Natural killer cell (primary cell): ENCODE measurements at regions not wholly inside any gene's neighbourhood (a gene's known extent, or its start where the extent isn't known, plus 50 kb on each side); places are given as distances from the start of the nearest gene placed in this dataset.

ENCODE experiments used
- ATAC-seq, 3 donors: fragments of 150-1000 bp in 2 of 3; fragments of 200-7000 bp in 1 of 3; cut with Tn5 transposase; 1 replicate in 1 of 3; 2 replicates in 2 of 3; pipeline ENCODE4 v1.10.0; 2021; ENCODE audit warnings: mild to moderate bottlenecking in 2 of 3, moderate library complexity in 2 of 3
- DNase-seq, 2 donors: peaks; one replicate each; pipeline versions ENCODE4 v3.0.0 to v3.0.0-alpha.2; 2013 to 2021; ENCODE audit warnings: mixed read lengths in 1 of 2
- H3K27ac ChIP-seq: one replicate; pipeline ENCODE4 v1.5.1; 2013; ENCODE audit warnings: mild to moderate bottlenecking, low read length
- H3K27me3 ChIP-seq: one replicate; pipeline ENCODE4 v1.6.1; 2013; ENCODE audit warnings: low read length; ENCODE audit not compliant: control insufficient read depth, insufficient read depth
- H3K36me3 ChIP-seq: one replicate; pipeline ENCODE4 v1.6.1; 2013; ENCODE audit warnings: low read length; ENCODE audit not compliant: control insufficient read depth, insufficient read depth
- H3K4me1 ChIP-seq: one replicate; pipeline ENCODE4 v1.6.1; 2013; ENCODE audit warnings: low read length; ENCODE audit not compliant: control insufficient read depth, insufficient read depth
- H3K4me3 ChIP-seq: one replicate; pipeline ENCODE4 v1.5.1; 2013; ENCODE audit warnings: low read length
- H3K9me3 ChIP-seq: one replicate; pipeline ENCODE4 v1.6.1; 2013; ENCODE audit warnings: low read length; ENCODE audit not compliant: control insufficient read depth, insufficient read depth
- H3K27ac Mint-ChIP-seq, 2 donors: one replicate each; pipeline ENCODE4 v1.8.0; 2022; ENCODE audit warnings: mild to moderate bottlenecking in 2 of 2, mixed read lengths in 2 of 2, moderate library complexity in 1 of 2
- H3K27me3 Mint-ChIP-seq, 2 donors: one replicate each; pipeline ENCODE4 v1.8.0; 2022; ENCODE audit warnings: low read depth in 2 of 2, mixed read lengths in 2 of 2
- H3K36me3 Mint-ChIP-seq: one replicate; pipeline ENCODE4 v1.8.0; 2022; ENCODE audit warnings: mixed read lengths
- H3K4me1 Mint-ChIP-seq, 2 donors: one replicate each; pipeline ENCODE4 v1.8.0; 2022; ENCODE audit warnings: mixed read lengths in 2 of 2
- H3K4me3 Mint-ChIP-seq: one replicate; pipeline ENCODE4 v1.8.0; 2022; ENCODE audit warnings: mild to moderate bottlenecking, moderate library complexity, mixed read lengths
- H3K9me3 Mint-ChIP-seq, 2 donors: one replicate each; pipeline ENCODE4 v1.8.0; 2022; ENCODE audit warnings: mixed read lengths in 2 of 2
- CTCF ChIP-seq: fragments of 200-600 bp; IDR thresholded peaks from one replicate; pipeline ENCODE4 v1.8.0; 2022; ENCODE audit warnings: antibody characterized with exemption
- WGBS: methylation state at CpG from one replicate; pipeline ENCODE4 v1.1.7; 2013; ENCODE audit warnings: missing lambda C conversion rate; ENCODE audit not compliant: insufficient coverage; 5-methylcytosine and 5-hydroxymethylcytosine counted together
- intact Hi-C: fragments of 100-400 bp; cut with micrococcal nuclease; formaldehyde crosslinking; loops from one replicate; pipeline ENCODE4 v1.14.2; 2022

- intact Hi-C loops: no loop called here
- Histone ChIP-seq H3K4me3 (no peak overlapping the region), H3K9me3 (no peaks in the 10 kb centered on the region), H3K36me3 (no peaks in the 10 kb centered on the region), H3K4me1 (no peaks in the 10 kb centered on the region), H3K27me3 (no peaks in the 10 kb centered on the region), H3K27ac (no peak overlapping the region)
- Mint-ChIP-seq H3K36me3 (peaks cover 7% of the 10 kb centered on the region), H3K4me3 (no peak overlapping the region), H3K27me3 (no peaks in the 10 kb centered on the region), H3K9me3 (peaks cover 14% of the 10 kb centered on the region in 2 donors), H3K4me1 (no peaks in the 10 kb centered on the region), H3K27ac (no peak overlapping the region)
- DNase-seq (no peak), ATAC-seq (no peak)
- TF ChIP-seq CTCF: no peak
- 88% methylated on average over 4 of the region's 5 CpGs for WGBS
These were observed 873.5 kb downstream of the JRKL start for GRCh38 chr11:97263183-97263858.

- H3K9me3 Mint-ChIP-seq: peaks cover 18 to 23% of the 10 kb centered on the region in 2 donors
- no peak overlapping the region for H3K27ac Mint-ChIP-seq
- WGBS: 61% methylated on average over 3 of the region's 4 CpGs
- Histone ChIP-seq H3K4me1 (no peaks in the 10 kb centered on the region), H3K4me3 (no peak overlapping the region), H3K27ac (no peak overlapping the region), H3K9me3 (peaks cover 12% of the 10 kb centered on the region), H3K27me3 (no peaks in the 10 kb centered on the region), H3K36me3 (no peaks in the 10 kb centered on the region)
- intact Hi-C loops: no loop called here
- no peak for TF ChIP-seq CTCF
- no peaks in the 10 kb centered on the region for H3K36me3 Mint-ChIP-seq
- H3K27me3 Mint-ChIP-seq: no peaks in the 10 kb centered on the region
- no peaks in the 10 kb centered on the region for H3K4me1 Mint-ChIP-seq
- no peak for DNase-seq
- ATAC-seq: no peak
- H3K4me3 Mint-ChIP-seq: no peak overlapping the region
These were observed 879.7 kb downstream of the JRKL start for GRCh38 chr11:97269527-97269926.

GRCh38 chr11:97279341-97279740, 889.5 kb downstream of the JRKL start:
- 91% methylated on average over 4 of the region's 4 CpGs for WGBS
- peaks cover 20 to 43% of the 10 kb centered on the region in 2 donors for H3K9me3 Mint-ChIP-seq
- Histone ChIP-seq H3K9me3 (no peaks in the 10 kb centered on the region), H3K27ac (no peak overlapping the region), H3K4me3 (no peak overlapping the region), H3K36me3 (no peaks in the 10 kb centered on the region), H3K4me1 (no peaks in the 10 kb centered on the region), H3K27me3 (no peaks in the 10 kb centered on the region)
- intact Hi-C loops: no loop called here
- H3K4me3 Mint-ChIP-seq: no peak overlapping the region
- peaks cover 23% of the 10 kb centered on the region for H3K36me3 Mint-ChIP-seq
- H3K27ac Mint-ChIP-seq: no peak overlapping the region
- H3K27me3 Mint-ChIP-seq: no peaks in the 10 kb centered on the region
- DNase-seq (no peak), ATAC-seq (no peak)
- no peaks in the 10 kb centered on the region for H3K4me1 Mint-ChIP-seq
- TF ChIP-seq CTCF: no peak

GRCh38 chr11:97280347-97280746, 890.5 kb downstream of the JRKL start:
- H3K4me3 ChIP-seq: no peak overlapping the region
- 64% methylated on average over 1 of the region's 2 CpGs for WGBS
- Mint-ChIP-seq H3K27me3 (no peaks in the 10 kb centered on the region), H3K36me3 (peaks cover 25% of the 10 kb centered on the region), H3K4me3 (no peak overlapping the region), H3K4me1 (no peaks in the 10 kb centered on the region), H3K27ac (no peak overlapping the region), H3K9me3 (peaks cover 24 to 42% of the 10 kb centered on the region in 2 donors)
- ATAC-seq (no peak), DNase-seq (no peak)
- no peaks in the 10 kb centered on the region for H3K9me3 ChIP-seq
- H3K27me3 ChIP-seq: no peaks in the 10 kb centered on the region
- intact Hi-C loops: no loop called here
- no peaks in the 10 kb centered on the region for H3K4me1 ChIP-seq
- no peak overlapping the region for H3K27ac ChIP-seq
- H3K36me3 ChIP-seq: no peaks in the 10 kb centered on the region
- TF ChIP-seq CTCF: no peak
